Suprapubic skin (tissue), 4 donors: ENCODE measurements at regions not wholly inside any gene's neighbourhood (a gene's known extent, or its start where the extent isn't known, plus 50 kb on each side); places are given as distances from the start of the nearest gene placed in this dataset.

ENCODE experiments used
- EP300 ChIP-seq: sonication (generic); formaldehyde crosslinking; IDR thresholded peaks from one replicate; pipeline ENCODE4 v1.6.1; 2017; ENCODE audit warnings: antibody characterized with exemption
- POLR2A ChIP-seq, 2 donors: fragments of 450-650 bp; IDR thresholded peaks; one replicate each; pipeline ENCODE4 v1.6.1; 2017; ENCODE audit warnings: antibody characterized with exemption in 2 of 2, mild to moderate bottlenecking in 2 of 2, moderate library complexity in 2 of 2
- POLR2AphosphoS5 ChIP-seq, 3 donors: sonication (generic); formaldehyde crosslinking; IDR thresholded peaks; one replicate each; pipeline ENCODE4 v1.6.1; 2017; ENCODE audit warnings: antibody characterized with exemption in 3 of 3
- TF ChIP-seq, protein P1 (sequence below), 2 donors: fragments of 200-600 bp in 1 of 2; fragments of 450-650 bp in 1 of 2; sonication (generic) in 1 of 2; IDR thresholded peaks; one replicate each; pipeline ENCODE4 v1.5.1; 2016 to 2019; ENCODE audit warnings: antibody characterized with exemption in 2 of 2, mild to moderate bottlenecking in 1 of 2, moderate library complexity in 1 of 2

GRCh38 chr5:114981111-114981510, 188.6 kb downstream of the TRIM36 start:
- TF ChIP-seq, protein P1, sequence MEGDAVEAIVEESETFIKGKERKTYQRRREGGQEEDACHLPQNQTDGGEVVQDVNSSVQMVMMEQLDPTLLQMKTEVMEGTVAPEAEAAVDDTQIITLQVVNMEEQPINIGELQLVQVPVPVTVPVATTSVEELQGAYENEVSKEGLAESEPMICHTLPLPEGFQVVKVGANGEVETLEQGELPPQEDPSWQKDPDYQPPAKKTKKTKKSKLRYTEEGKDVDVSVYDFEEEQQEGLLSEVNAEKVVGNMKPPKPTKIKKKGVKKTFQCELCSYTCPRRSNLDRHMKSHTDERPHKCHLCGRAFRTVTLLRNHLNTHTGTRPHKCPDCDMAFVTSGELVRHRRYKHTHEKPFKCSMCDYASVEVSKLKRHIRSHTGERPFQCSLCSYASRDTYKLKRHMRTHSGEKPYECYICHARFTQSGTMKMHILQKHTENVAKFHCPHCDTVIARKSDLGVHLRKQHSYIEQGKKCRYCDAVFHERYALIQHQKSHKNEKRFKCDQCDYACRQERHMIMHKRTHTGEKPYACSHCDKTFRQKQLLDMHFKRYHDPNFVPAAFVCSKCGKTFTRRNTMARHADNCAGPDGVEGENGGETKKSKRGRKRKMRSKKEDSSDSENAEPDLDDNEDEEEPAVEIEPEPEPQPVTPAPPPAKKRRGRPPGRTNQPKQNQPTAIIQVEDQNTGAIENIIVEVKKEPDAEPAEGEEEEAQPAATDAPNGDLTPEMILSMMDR (IDR thresholded peaks at IDR 0.05): no peak
- TF ChIP-seq POLR2A (IDR thresholded peaks at IDR 0.05) (no peak), POLR2AphosphoS5 (IDR thresholded peaks at IDR 0.05) (no peak), EP300 (no peak)
